GM21526 (cell line): ENCODE measurements at regions not wholly inside any gene's neighbourhood (a gene's known extent, or its start where the extent isn't known, plus 50 kb on each side); places are given as distances from the start of the nearest gene placed in this dataset.
"Not testable (repeated sequence)": the region's sequence is repeated elsewhere in the genome, so short reads cannot be mapped to it uniquely, and the experiment has no call there.

Source experiments
- ATAC-seq: cut with Tn5 transposase; IDR thresholded peaks from one replicate; pipeline ENCODE4 v1.9.1; 2021; ENCODE audit warnings: moderate library complexity; ENCODE audit not compliant: unreplicated experiment, low FRiP score

GRCh38 chr7:9645756-9646155 is 1212.3 kb downstream of the NXPH1 start:
- ATAC-seq = no peak

DNA sequence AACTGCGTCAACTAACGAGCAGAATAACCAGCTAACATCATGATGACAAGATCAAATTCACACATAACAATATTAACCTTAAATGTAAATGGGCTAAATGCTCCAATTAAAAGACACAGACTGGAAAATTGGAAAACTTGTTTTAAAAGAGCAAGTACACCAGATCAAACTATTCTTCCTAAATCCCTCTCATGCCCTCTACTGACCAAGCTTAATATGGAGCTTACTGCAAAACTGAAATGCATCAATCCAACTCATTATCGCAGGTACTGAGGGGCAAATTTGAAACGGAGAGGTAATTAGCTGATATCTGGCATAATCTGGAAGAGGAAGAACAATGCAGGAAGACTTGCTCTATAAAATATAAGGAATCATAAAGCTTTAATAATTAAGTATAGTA is 1223.8 kb downstream of the NXPH1 start:
- ATAC-seq = no peak

GRCh38 chr7:9671979-9672917 is 1238.8 kb downstream of the NXPH1 start:
- no peak for ATAC-seq

DNA sequence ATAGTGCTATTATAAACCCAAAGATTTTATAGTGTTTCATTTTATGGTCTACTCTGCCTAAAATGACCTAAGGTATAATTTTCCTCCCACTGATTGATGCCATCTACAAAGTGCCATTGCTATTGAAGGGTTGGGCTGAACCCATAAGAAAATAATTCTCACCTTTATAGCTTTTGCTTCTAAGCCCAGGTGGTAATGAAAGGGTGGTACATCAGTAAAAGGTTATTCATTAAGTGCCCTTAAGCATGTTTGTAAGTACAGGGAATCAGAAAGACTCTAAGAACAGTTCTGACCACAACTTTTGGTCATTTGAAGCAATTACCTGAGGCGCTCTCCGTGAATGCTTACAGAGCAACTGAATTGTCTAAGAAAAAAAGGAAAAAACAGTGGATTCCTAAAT is 1247.3 kb downstream of the NXPH1 start:
- ATAC-seq = no peak

DNA sequence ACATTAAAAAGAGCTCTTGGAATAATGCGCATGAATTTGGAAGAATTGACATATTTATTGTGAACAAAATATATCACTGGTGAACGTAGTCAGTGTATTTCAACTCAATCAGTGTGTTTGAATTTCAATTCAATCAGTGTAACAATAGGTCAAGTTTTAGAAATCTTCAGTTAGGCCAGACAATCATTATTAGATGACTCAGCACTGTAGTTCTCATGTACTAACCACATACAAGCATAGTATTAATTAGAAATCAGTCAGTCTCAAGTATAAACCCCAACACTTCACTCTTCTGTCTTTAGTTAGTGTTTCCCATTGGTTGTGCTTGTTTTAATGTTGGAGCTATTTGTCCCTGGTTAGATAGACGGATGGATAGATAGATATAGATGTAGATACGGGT is 1247.9 kb downstream of the NXPH1 start:
- no peak for ATAC-seq

DNA sequence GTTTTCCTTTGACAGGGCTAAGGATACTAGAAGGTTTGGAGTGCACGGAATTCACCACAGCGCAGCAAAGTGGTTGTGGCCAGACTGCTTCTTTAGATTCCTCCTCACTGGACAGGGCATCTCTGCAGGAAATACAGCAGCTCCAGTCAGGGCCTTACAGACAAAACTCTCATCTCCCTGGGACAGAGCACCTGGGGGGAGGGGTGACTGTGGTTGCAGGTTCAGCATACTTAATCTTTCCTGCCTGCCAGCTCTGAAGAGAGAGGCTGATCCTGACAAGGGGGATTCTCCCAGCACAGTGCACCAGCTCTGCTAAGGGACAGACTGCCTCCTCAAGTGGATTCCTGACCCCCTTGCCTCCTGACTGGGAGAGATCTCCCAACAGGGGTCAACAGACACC is 1257.9 kb downstream of the NXPH1 start:
- ATAC-seq = no peak

- ATAC-seq = no peak
Measured at GRCh38 chr7:9698375-9698774, 1265.0 kb downstream of the NXPH1 start.

DNA sequence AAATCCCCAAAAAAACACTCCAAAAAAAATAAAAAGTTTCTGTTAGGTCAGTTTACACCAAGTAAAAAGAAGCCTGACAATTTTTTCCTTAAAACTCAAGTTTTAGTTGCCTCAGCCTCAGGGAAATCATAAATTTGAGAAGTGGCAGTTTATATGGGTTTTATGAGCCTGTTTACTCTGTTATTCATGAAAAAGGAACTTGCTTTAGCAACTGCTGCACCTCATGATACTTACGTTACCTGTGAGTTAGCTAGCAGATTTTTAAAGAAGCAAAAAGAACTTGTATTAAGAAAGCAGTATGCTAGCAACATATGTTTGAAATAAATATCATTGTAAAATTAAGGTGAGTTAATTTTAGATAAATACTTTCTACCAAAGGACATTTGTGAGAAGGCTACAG is 1264.5 kb upstream of the PHF14 start:
- no peak for ATAC-seq

DNA sequence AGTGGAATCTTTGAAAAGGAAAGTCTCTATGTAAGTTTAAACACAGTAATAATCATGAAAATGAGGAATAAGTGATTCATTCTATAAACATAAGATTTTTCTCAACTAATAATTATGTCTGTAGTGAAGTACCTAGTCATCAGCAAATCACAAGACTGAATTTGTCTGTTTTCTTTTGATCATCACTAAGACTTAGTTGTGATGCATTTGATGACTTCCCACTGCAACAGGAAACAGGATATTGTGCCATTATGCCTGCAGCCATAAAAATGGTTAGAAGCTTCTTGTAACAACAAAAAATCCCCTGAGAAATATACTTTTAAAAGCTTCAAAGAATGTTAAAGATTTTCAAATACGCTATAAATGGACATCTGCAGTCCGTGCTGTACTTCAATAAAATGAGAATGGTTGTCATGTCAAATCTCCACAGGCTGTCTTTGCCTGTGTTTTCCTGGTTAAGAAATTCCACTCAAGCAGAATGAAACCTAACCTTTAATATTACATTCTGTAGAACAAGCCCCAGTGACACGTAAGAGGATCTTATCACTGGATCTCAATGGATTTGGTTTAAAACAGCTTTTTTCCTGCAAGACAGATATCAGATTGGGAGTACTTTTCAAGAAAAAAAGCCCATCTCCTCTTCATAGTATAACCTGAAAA is 1262.3 kb upstream of the PHF14 start:
- ATAC-seq = no peak

- no peak for ATAC-seq
Measured at GRCh38 chr7:9718071-9718661, 1255.5 kb upstream of the PHF14 start.

GRCh38 chr7:9719303-9719702 is 1254.4 kb upstream of the PHF14 start:
- no peak for ATAC-seq

DNA sequence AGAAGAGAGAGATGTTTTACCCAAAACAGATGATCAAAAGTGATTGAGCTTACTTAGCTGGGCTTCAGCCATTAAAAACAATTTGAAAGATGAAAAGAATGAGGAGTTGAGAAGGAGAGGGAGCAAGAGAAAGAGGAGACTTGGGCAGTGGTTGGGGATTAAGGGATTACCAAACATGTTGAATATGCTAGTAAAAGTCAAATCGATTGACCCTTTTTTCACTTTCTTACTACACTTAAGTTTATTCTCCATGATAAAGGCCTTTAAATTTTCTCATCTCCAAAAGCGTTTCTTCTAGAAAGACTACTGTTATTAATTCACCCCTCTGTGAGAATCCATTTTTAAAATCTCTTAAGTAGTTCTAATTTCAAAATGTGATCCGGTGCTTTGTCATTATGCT is 1254.0 kb upstream of the PHF14 start:
- no peak for ATAC-seq

- not testable (repeated sequence) for ATAC-seq
Measured at GRCh38 chr7:9725940-9726663, 1247.6 kb upstream of the PHF14 start.

- ATAC-seq = not testable (repeated sequence)
Measured at GRCh38 chr7:9726811-9727210, 1246.9 kb upstream of the PHF14 start.

GRCh38 chr7:9727467-9727869 is 1246.2 kb upstream of the PHF14 start:
- not testable (repeated sequence) for ATAC-seq

DNA sequence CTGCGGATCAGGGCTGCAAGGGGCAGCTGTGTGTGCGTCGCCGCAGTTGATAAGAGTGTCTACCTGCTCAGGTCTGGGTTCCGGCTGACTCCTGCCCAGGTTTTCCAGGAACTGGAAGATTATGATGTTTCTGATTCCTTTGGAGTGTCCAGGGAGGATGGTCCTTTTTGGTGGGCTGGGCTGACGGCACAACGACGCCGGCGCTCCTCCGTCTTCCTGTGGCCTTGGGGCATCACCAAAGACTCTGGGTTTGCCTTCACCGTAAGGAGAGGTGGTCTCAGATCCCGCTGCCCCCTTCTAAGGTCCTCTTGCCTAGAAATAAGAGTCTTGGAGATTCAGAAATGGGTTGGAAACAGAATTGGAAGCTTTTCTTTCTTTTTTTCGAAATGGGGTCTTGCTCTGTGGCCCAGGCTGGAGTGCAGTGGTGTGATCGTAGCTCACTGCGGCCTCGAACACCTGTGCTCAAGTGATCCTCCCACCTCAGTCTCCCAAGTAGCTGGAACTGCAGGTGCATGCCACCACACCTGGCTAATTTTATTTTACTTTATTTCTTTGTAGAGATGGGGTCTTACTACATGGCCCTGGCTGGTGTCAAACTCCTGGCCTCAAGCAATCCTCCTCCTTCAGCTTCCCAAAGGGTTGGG is 1245.5 kb upstream of the PHF14 start:
- ATAC-seq = not testable (repeated sequence)

DNA sequence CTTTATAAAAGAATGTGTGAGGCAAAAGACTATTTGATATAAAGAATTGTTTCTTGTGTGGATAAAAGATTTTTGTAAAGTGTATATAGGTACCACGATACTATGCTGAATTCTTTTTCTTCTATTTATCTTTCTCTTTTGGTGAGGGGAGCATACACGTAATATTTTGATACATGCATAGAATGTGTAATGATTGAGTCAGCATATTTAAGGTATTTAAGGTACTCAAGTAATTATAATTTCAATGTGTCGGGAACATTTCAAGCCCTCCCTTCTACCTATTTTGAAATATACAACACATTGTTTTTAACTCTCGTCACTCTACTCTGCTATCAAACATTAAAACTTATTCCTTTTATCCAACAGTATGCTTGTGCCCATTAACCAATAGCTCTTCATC is 1221.6 kb upstream of the PHF14 start:
- ATAC-seq = no peak

- ATAC-seq = no peak
Measured at GRCh38 chr7:9761224-9761623, 1212.4 kb upstream of the PHF14 start.

DNA sequence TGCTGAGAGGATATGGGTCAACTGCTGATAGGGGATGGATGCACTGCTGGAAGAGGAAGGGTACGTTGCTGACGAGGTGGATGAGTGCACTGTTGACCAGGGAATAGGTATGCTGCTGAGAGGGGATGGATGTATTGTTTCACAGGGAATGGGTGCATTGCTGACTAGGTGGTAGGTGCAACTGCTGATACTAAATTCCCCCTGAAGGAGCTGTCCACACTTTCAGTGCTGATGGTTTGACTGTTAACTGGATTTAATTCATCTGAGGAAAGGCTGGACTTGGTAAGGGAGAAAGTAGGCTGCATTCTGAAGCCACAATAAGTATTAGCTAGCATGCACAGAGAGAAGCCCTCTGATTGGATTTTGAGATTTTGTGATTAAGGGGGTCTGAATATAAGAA is 1196.8 kb upstream of the PHF14 start:
- no peak for ATAC-seq

- no peak for ATAC-seq
Measured at GRCh38 chr7:9778367-9778766, 1195.3 kb upstream of the PHF14 start.
